HepG2 (cell line): ENCODE measurements at regions not wholly inside any gene's neighbourhood (a gene's known extent, or its start where the extent isn't known, plus 50 kb on each side); places are given as distances from the start of the nearest gene placed in this dataset.

Experiments
- ATAC-seq: fragments of 200-7000 bp; cut with Tn5 transposase; 3 replicates; pipeline ENCODE4 v1.9.1; 2020; ENCODE audit warnings: mild to moderate bottlenecking, moderate library complexity
- BruUV-seq: library from RNA; stranded (reverse); fragments of 400-500 nt; replicated peaks from 2 replicates; lab custom pipeline; 2021; lab: Mats Ljungman, UMichigan
- CTCF ChIA-PET: fragments of 300-600 bp; formaldehyde crosslinking; extraction: SDS; loops from one replicate; lab custom pipeline; 2021; ENCODE audit warnings: low total read pairs, inconsistent platforms, low intra/inter-chr PET ratio; lab: Yijun Ruan, JAX
- POLR2A ChIA-PET: fragments of 350-600 bp; sonication (Branson Sonifier 250); formaldehyde crosslinking; loops from one replicate; lab custom pipeline; 2020; ENCODE audit warnings: antibody characterized with exemption, inconsistent platforms; lab: Yijun Ruan, JAX
- DNase-seq: peaks from one replicate; pipeline ENCODE4 v3.0.0-alpha.2; 2015; ENCODE audit warnings: low spot score
- FAIRE-seq: peaks from 3 replicates; lab custom pipeline; 2011; peaks lifted over from hg19 to GRCh38; lab: Jason Lieb, UNC
- H2AFZ ChIP-seq: one replicate; pipeline ENCODE4 v1.6.1; 2011; ENCODE audit warnings: low read length, inconsistent platforms
- H3K27ac ChIP-seq: fragments of 300-600 bp; 3 replicates; pipeline ENCODE4 v1.8.0; 2011; ENCODE audit warnings: mixed run types, mild to moderate bottlenecking, mixed read lengths, low read length, inconsistent platforms; ENCODE audit not compliant: insufficient read depth; ENCODE audit errors: extremely low read length
- H3K27me3 ChIP-seq, 2 experiments: fragments of 200-600 bp in 1 of 2; 2 replicates in 1 of 2; 3 replicates in 1 of 2; pipeline versions ENCODE4 v1.6.0 to v1.8.0; 2011; ENCODE audit warnings: low read length in 2 of 2, mild to moderate bottlenecking in 2 of 2, moderate library complexity in 2 of 2, inconsistent platforms in 1 of 2; ENCODE audit not compliant: insufficient read depth in 2 of 2, control insufficient read depth in 1 of 2
- H3K36me3 ChIP-seq, 2 experiments: fragments of 200-600 bp in 1 of 2; replicated peaks in 1 of 2; 2 replicates in 1 of 2; 3 replicates in 1 of 2; pipeline versions ENCODE4 v1.5.1 to v1.8.0; 2011; ENCODE audit warnings: low read length in 2 of 2, inconsistent platforms in 1 of 2; ENCODE audit not compliant: insufficient read depth in 2 of 2, control insufficient read depth in 1 of 2
- H3K4me1 ChIP-seq: 2 replicates; pipeline ENCODE4 v1.5.1; 2012; ENCODE audit warnings: low read length, inconsistent platforms; ENCODE audit not compliant: insufficient read depth
- H3K4me2 ChIP-seq: 2 replicates; pipeline ENCODE4 v1.6.0; 2011; ENCODE audit warnings: low read depth, low read length, inconsistent platforms
- H3K4me3 ChIP-seq, 3 experiments: fragments of 200-600 bp in 1 of 3; sonication (generic), shearing (Covaris generic) in 1 of 3; replicated peaks in 1 of 3; 2 replicates each; pipeline ENCODE4 v1.5.1; 2011 to 2016; ENCODE audit warnings: low read length in 3 of 3, inconsistent platforms in 2 of 3, low read depth in 2 of 3, mild to moderate bottlenecking in 2 of 3, control low read depth in 1 of 3, mixed read lengths in 1 of 3; ENCODE audit not compliant: insufficient read depth in 1 of 3
- H3K79me2 ChIP-seq: one replicate; pipeline ENCODE4 v1.6.1; 2011; ENCODE audit warnings: low read length, inconsistent platforms; ENCODE audit not compliant: insufficient read depth
- H3K9ac ChIP-seq: 2 replicates; pipeline ENCODE4 v1.6.0; 2011; ENCODE audit warnings: mild to moderate bottlenecking, low read depth, low read length, inconsistent platforms; ENCODE audit not compliant: insufficient read depth
- H3K9me3 ChIP-seq: 2 replicates; pipeline ENCODE4 v1.5.1; 2012; ENCODE audit warnings: mild to moderate bottlenecking, low read length
- H4K20me1 ChIP-seq: 2 replicates; pipeline ENCODE4 v1.6.0; 2011; ENCODE audit warnings: inconsistent platforms, mild to moderate bottlenecking, low read length, moderate library complexity; ENCODE audit not compliant: insufficient read depth
- EEA1 ChIP-seq: sonication (generic); formaldehyde crosslinking; IDR thresholded peaks from 2 replicates; pipeline ENCODE4 v1.5.1; 2020; ENCODE audit warnings: mild to moderate bottlenecking, missing genetic modification reagents, borderline replicate concordance
- GLI4 ChIP-seq: sonication (generic); formaldehyde crosslinking; IDR thresholded peaks from 2 replicates; pipeline ENCODE4 v1.5.1; 2020; ENCODE audit warnings: missing genetic modification reagents, mild to moderate bottlenecking, moderate library complexity, borderline replicate concordance
- JDP2 ChIP-seq: sonication (generic); formaldehyde crosslinking; IDR thresholded peaks from 2 replicates; pipeline ENCODE4 v1.8.1; 2022; ENCODE audit warnings: missing genetic modification reagents, borderline replicate concordance
- MAFK ChIP-seq, 2 experiments: IDR thresholded peaks in 1 of 2; conservative IDR thresholded peaks in 1 of 2; 2 replicates each; pipeline ENCODE4 v1.6.1; 2011; ENCODE audit warnings: improper control_type of control experiment in 2 of 2, low read length in 2 of 2
- MED13 ChIP-seq: sonication (generic); formaldehyde crosslinking; IDR thresholded peaks from 2 replicates; pipeline ENCODE4 v1.5.0; 2020; ENCODE audit warnings: missing genetic modification reagents
- MLXIP ChIP-seq: sonication (generic); formaldehyde crosslinking; IDR thresholded peaks from 2 replicates; pipeline ENCODE4 v1.9.0; 2021; ENCODE audit warnings: missing genetic modification reagents, borderline replicate concordance
- NPAS2 ChIP-seq: sonication (generic); formaldehyde crosslinking; IDR thresholded peaks from 2 replicates; pipeline ENCODE4 v1.8.0; 2022; ENCODE audit warnings: mild to moderate bottlenecking, missing genetic modification reagents, borderline replicate concordance
- RNF219 ChIP-seq: sonication (generic); formaldehyde crosslinking; IDR thresholded peaks from 2 replicates; pipeline ENCODE4 v1.5.0; 2020; ENCODE audit warnings: mild to moderate bottlenecking, missing genetic modification reagents
- ZBTB1 ChIP-seq: sonication (generic); formaldehyde crosslinking; IDR thresholded peaks from 2 replicates; pipeline ENCODE4 v1.4.0; 2020; ENCODE audit warnings: missing genetic modification reagents, borderline replicate concordance
- ZBTB20 ChIP-seq: sonication (generic); formaldehyde crosslinking; IDR thresholded peaks from 2 replicates; pipeline ENCODE4 v1.8.1; 2023; ENCODE audit warnings: missing genetic modification reagents, low read depth, mild to moderate bottlenecking, borderline replicate concordance
- ZNF292 ChIP-seq: sonication (generic); formaldehyde crosslinking; IDR thresholded peaks from 2 replicates; pipeline ENCODE4 v1.8.1; 2022; ENCODE audit warnings: mild to moderate bottlenecking, low read depth, missing genetic modification reagents, borderline replicate concordance
- ZNF547 ChIP-seq: sonication (generic); formaldehyde crosslinking; IDR thresholded peaks from 2 replicates; pipeline ENCODE4 v1.5.1; 2020; ENCODE audit warnings: mild to moderate bottlenecking, missing genetic modification reagents
- WGBS: methylation state at CpG from one replicate; pipeline ENCODE4 v1.1.6; 2017; ENCODE audit warnings: low lambda C conversion rate; 5-methylcytosine and 5-hydroxymethylcytosine counted together
- in situ Hi-C: cut with HindIII; loops from 2 replicates; pipeline ENCODE4 v1.10.0; 2017; ENCODE audit warnings: low pct_unique_long_range_greater_than_20kb; ENCODE audit not compliant: extremely low pct_ligation_motif_present
- intact Hi-C: fragments of 100-400 bp; cut with micrococcal nuclease; formaldehyde crosslinking; loops from one replicate; pipeline ENCODE4 v1.10.0; 2022; ENCODE audit not compliant: unreplicated experiment

- no peak overlapping the region for H2AFZ ChIP-seq
- no peaks in the 10 kb centered on the region for H3K9me3 ChIP-seq
- no peaks in the 10 kb centered on the region for H3K4me1 ChIP-seq
- no peak for FAIRE-seq
- no peak overlapping the region for H3K4me2 ChIP-seq
- POLR2A ChIA-PET, result no interaction called here
- in situ Hi-C loops, result no loop called here
- no peaks in the 10 kb centered on the region for H3K36me3 ChIP-seq
- no peaks in the 10 kb centered on the region for H3K27me3 ChIP-seq
- H3K9ac ChIP-seq, result no peak overlapping the region
- 2% methylated on average over 3 of the region's 3 CpGs for WGBS
- CTCF ChIA-PET, result no interaction called here
- intact Hi-C loops, result no loop called here
- ATAC-seq, result no peak
- H3K4me3 ChIP-seq, result no peak overlapping the region
- no peak overlapping the region for H3K27ac ChIP-seq
- TF ChIP-seq RNF219 (CRISPR knock-in tag), result no peak
- 0 out of 4 replicates have a peak, but pooled peaks of 1 of the 2 experiments have one; percentile 11 for TF ChIP-seq MAFK (conservative IDR thresholded peaks at IDR 0.05 in 1 of 2, IDR thresholded peaks at IDR 0.05 in 1 of 2; ENCODE audit: low read length in 2 of 2)
- BruUV-seq, result no TSS peak
- H4K20me1 ChIP-seq, result no peaks in the 10 kb centered on the region
- no peak for DNase-seq
- H3K79me2 ChIP-seq, result no peaks in the 10 kb centered on the region
Observed at GRCh38 chr7:84824057-84824651, 362.7 kb downstream of the SEMA3D start.

- Histone ChIP-seq H3K9ac (no peak overlapping the region), H3K79me2 (no peaks in the 10 kb centered on the region), H3K4me1 (no peaks in the 10 kb centered on the region), H3K27me3 (no peaks in the 10 kb centered on the region), H3K9me3 (no peaks in the 10 kb centered on the region), H3K4me3 (no peak overlapping the region), H3K4me2 (no peak overlapping the region), H4K20me1 (no peaks in the 10 kb centered on the region), H3K36me3 (no peaks in the 10 kb centered on the region), H2AFZ (no peak overlapping the region), H3K27ac (no peak overlapping the region)
- WGBS, result 1% methylated on average over 2 of the region's 2 CpGs
- in situ Hi-C loops, result no loop called here
- DNase-seq, result no peak
- intact Hi-C loops, result no loop called here
- CTCF ChIA-PET, result no interaction called here
- no peak for ATAC-seq
- POLR2A ChIA-PET, result no interaction called here
- FAIRE-seq, result no peak
- BruUV-seq, result no TSS peak
- TF ChIP-seq ZNF292 (CRISPR knock-in tag), result no peak
- TF ChIP-seq NPAS2 (CRISPR knock-in tag), result no peak
- TF ChIP-seq JDP2 (CRISPR knock-in tag), result no peak
- no peak for TF ChIP-seq MLXIP (CRISPR knock-in tag)
- no peak for TF ChIP-seq MED13 (CRISPR knock-in tag)
- TF ChIP-seq EEA1 (CRISPR knock-in tag), result no peak
- TF ChIP-seq ZBTB20 (CRISPR knock-in tag), result no peak
- no peak for TF ChIP-seq GLI4 (CRISPR knock-in tag)
- no peak for TF ChIP-seq ZBTB1
- no peak for TF ChIP-seq ZNF547 (CRISPR knock-in tag)
Observed at GRCh38 chr7:84823530-84823929, 363.3 kb downstream of the SEMA3D start.
